IMR-90 (cell line): ENCODE measurements at regions not wholly inside any gene's neighbourhood (a gene's known extent, or its start where the extent isn't known, plus 50 kb on each side); places are given as distances from the start of the nearest gene placed in this dataset.
A peak's percentile ranks its signal among the peaks of the same experiment; 100 is the strongest.

Experiments used
- ATAC-seq: fragments of 200-7000 bp; cut with Tn5 transposase; 2 replicates; pipeline ENCODE4 v1.9.1; 2020; ENCODE audit warnings: low read depth, mild to moderate bottlenecking, moderate library complexity
- BruUV-seq: library from RNA; stranded (reverse); fragments of 400-500 nt; replicated peaks from 2 replicates; lab custom pipeline; 2021; lab: Mats Ljungman, UMichigan
- CTCF ChIA-PET: fragments of 300-600 bp; formaldehyde crosslinking; extraction: SDS; loops from one replicate; lab custom pipeline; 2021; ENCODE audit warnings: antibody characterized with exemption; lab: Yijun Ruan, JAX
- POLR2A ChIA-PET: fragments of 300-600 bp; sonication (Branson Sonifier 250); formaldehyde crosslinking; loops from one replicate; lab custom pipeline; 2022; ENCODE audit warnings: antibody characterized with exemption; ENCODE audit not compliant: unreplicated experiment; lab: Charles Lee
- DNase-seq: peaks from one replicate; pipeline ENCODE4 v3.0.0; 2013
- H2AFZ ChIP-seq: replicated peaks from 2 replicates; pipeline ENCODE3; 2013; ENCODE audit warnings: low read length, mild to moderate bottlenecking; ENCODE audit not compliant: poor library complexity
- H2AK5ac ChIP-seq: 2 replicates; pipeline ENCODE4 v1.6.1; 2013; ENCODE audit warnings: low read depth, low read length, inconsistent platforms
- H2AK9ac ChIP-seq: replicated peaks from 2 replicates; pipeline ENCODE3; 2013; ENCODE audit warnings: mild to moderate bottlenecking, low read depth, low read length, moderate library complexity; ENCODE audit not compliant: poor library complexity
- H2BK120ac ChIP-seq: 2 replicates; pipeline ENCODE4 v1.6.1; 2013; ENCODE audit warnings: low read depth, low read length, inconsistent platforms
- H2BK15ac ChIP-seq: 3 replicates; pipeline ENCODE4 v1.6.1; 2013; ENCODE audit warnings: low read depth, low read length, inconsistent platforms
- H2BK20ac ChIP-seq: 2 replicates; pipeline ENCODE4 v1.6.1; 2013; ENCODE audit warnings: low read depth, mild to moderate bottlenecking, inconsistent platforms, low read length, moderate library complexity
- H2BK5ac ChIP-seq: 2 replicates; pipeline ENCODE4 v1.6.1; 2013; ENCODE audit warnings: mild to moderate bottlenecking, low read depth, low read length, inconsistent platforms; ENCODE audit not compliant: poor library complexity, severe bottlenecking
- H3K14ac ChIP-seq: replicated peaks from 2 replicates; pipeline ENCODE4 v1.6.1; 2013; ENCODE audit warnings: low read depth, low read length, inconsistent platforms
- H3K18ac ChIP-seq: 2 replicates; pipeline ENCODE4 v1.6.1; 2013; ENCODE audit warnings: low read depth, low read length, control low read depth
- H3K23ac ChIP-seq: 2 replicates; pipeline ENCODE4 v1.6.1; 2013; ENCODE audit warnings: low read depth, low read length, inconsistent platforms
- H3K27ac ChIP-seq: 2 replicates; pipeline ENCODE4 v1.5.1; 2013; ENCODE audit warnings: mild to moderate bottlenecking, control low read depth, low read length; ENCODE audit not compliant: insufficient read depth
- H3K27me3 ChIP-seq: 2 replicates; pipeline ENCODE4 v1.6.1; 2013; ENCODE audit warnings: low read length; ENCODE audit not compliant: control insufficient read depth, insufficient read depth
- H3K36me3 ChIP-seq: 2 replicates; pipeline ENCODE4 v1.6.1; 2013; ENCODE audit warnings: low read length, mixed read lengths; ENCODE audit not compliant: control insufficient read depth, insufficient read depth
- H3K4ac ChIP-seq: 2 replicates; pipeline ENCODE4 v1.6.1; 2013; ENCODE audit warnings: low read depth, low read length, inconsistent platforms
- H3K4me1 ChIP-seq: 2 replicates; pipeline ENCODE4 v1.6.1; 2013; ENCODE audit warnings: low read length, mixed read lengths; ENCODE audit not compliant: control insufficient read depth, insufficient read depth
- H3K4me2 ChIP-seq: 2 replicates; pipeline ENCODE4 v1.6.1; 2013; ENCODE audit warnings: low read depth, mild to moderate bottlenecking, control low read depth, low read length, moderate library complexity
- H3K4me3 ChIP-seq: 2 replicates; pipeline ENCODE4 v1.5.1; 2013; ENCODE audit warnings: low read depth, mild to moderate bottlenecking, control low read depth, low read length, moderate library complexity; ENCODE audit not compliant: insufficient read depth
- H3K56ac ChIP-seq: 2 replicates; pipeline ENCODE4 v1.6.1; 2013; ENCODE audit warnings: low read length, inconsistent platforms; ENCODE audit not compliant: insufficient read depth; ENCODE audit errors: extremely low read depth
- H3K79me1 ChIP-seq, 2 experiments: 2 replicates each; pipeline ENCODE4 v1.6.1; 2013; ENCODE audit warnings: low read length in 2 of 2, inconsistent platforms in 1 of 2, low read depth in 1 of 2
- H3K9ac ChIP-seq: 2 replicates; pipeline ENCODE4 v1.6.1; 2013; ENCODE audit warnings: low read depth, low read length, control low read depth
- H3K9me1 ChIP-seq: 2 replicates; pipeline ENCODE4 v1.6.1; 2013; ENCODE audit warnings: low read length, inconsistent platforms; ENCODE audit not compliant: insufficient read depth
- H3K9me3 ChIP-seq: 2 replicates; pipeline ENCODE4 v1.6.1; 2013; ENCODE audit warnings: low read length; ENCODE audit not compliant: control insufficient read depth, insufficient read depth
- H4K20me1 ChIP-seq: 2 replicates; pipeline ENCODE4 v1.6.1; 2013; ENCODE audit warnings: low read length, inconsistent platforms; ENCODE audit not compliant: insufficient read depth
- H4K5ac ChIP-seq: 2 replicates; pipeline ENCODE4 v1.6.1; 2013; ENCODE audit warnings: mild to moderate bottlenecking, low read depth, low read length, control low read depth
- H4K8ac ChIP-seq, 2 experiments: 2 replicates each; pipeline ENCODE4 v1.6.1; 2013; ENCODE audit warnings: low read depth in 2 of 2, low read length in 2 of 2, control low read depth in 1 of 2, inconsistent platforms in 1 of 2
- H4K91ac ChIP-seq: 2 replicates; pipeline ENCODE4 v1.6.1; 2013; ENCODE audit warnings: low read depth, low read length, inconsistent platforms; ENCODE audit not compliant: insufficient read depth
- BHLHE40 ChIP-seq: fragments of 150-350 bp; IDR thresholded peaks from 2 replicates; pipeline ENCODE4 v1.6.1; 2016; ENCODE audit warnings: mild to moderate bottlenecking, low read depth, low read length
- CHD1 ChIP-seq: IDR thresholded peaks from 2 replicates; pipeline ENCODE4 v1.6.1; 2012; ENCODE audit warnings: low read depth, low read length, improper control_type of control experiment
- CTCF ChIP-seq: conservative IDR thresholded peaks from 2 replicates; pipeline ENCODE4 v1.5.1; 2012; ENCODE audit warnings: mild to moderate bottlenecking, low read depth, low read length, improper control_type of control experiment
- ELK1 ChIP-seq: fragments of 150-350 bp; IDR thresholded peaks from 2 replicates; pipeline ENCODE4 v1.6.1; 2016; ENCODE audit warnings: low read depth, mild to moderate bottlenecking, low read length, moderate library complexity, borderline replicate concordance
- FOS ChIP-seq: fragments of 150-350 bp; IDR thresholded peaks from 2 replicates; pipeline ENCODE4 v1.6.1; 2016; ENCODE audit warnings: low read depth, low read length
- MAFK ChIP-seq: IDR thresholded peaks from 2 replicates; pipeline ENCODE4 v1.6.1; 2012; ENCODE audit warnings: low read depth, low read length, improper control_type of control experiment
- MAZ ChIP-seq: IDR thresholded peaks from 2 replicates; pipeline ENCODE4 v1.6.1; 2012; ENCODE audit warnings: low read depth, mild to moderate bottlenecking, low read length, improper control_type of control experiment, moderate library complexity, borderline replicate concordance
- MXI1 ChIP-seq: IDR thresholded peaks from 2 replicates; pipeline ENCODE4 v1.6.1; 2012; ENCODE audit warnings: low read depth, mild to moderate bottlenecking, low read length, moderate library complexity, borderline replicate concordance
- POLR2A ChIP-seq: IDR thresholded peaks from 2 replicates; pipeline ENCODE4 v1.6.1; 2012; ENCODE audit warnings: mild to moderate bottlenecking, low read depth, low read length
- RAD21 ChIP-seq: IDR thresholded peaks from 2 replicates; pipeline ENCODE4 v1.6.1; 2012; ENCODE audit warnings: low read length, improper control_type of control experiment
- SMC3 ChIP-seq: fragments of 150-350 bp; IDR thresholded peaks from 2 replicates; pipeline ENCODE4 v1.6.1; 2016; ENCODE audit warnings: low read depth, mild to moderate bottlenecking, antibody characterized with exemption, low read length, moderate library complexity
- WGBS, 2 experiments: methylation state at CpG; one replicate each; pipeline versions ENCODE4 v1.1.5 to v1.1.7; 2013; ENCODE audit warnings: missing lambda C conversion rate in 2 of 2; ENCODE audit not compliant: insufficient read length in 1 of 2; ENCODE audit errors: extremely low coverage in 2 of 2; 5-methylcytosine and 5-hydroxymethylcytosine counted together
- dilution Hi-C: fragments of 300-500 bp; cut with HindIII; formaldehyde crosslinking; loops from one replicate; pipeline ENCODE4 v1.14.3; 2018; ENCODE audit warnings: low sequenced_read_pairs; ENCODE audit not compliant: unreplicated experiment
- in situ Hi-C: fragments of 300-500 bp; cut with MboI; formaldehyde crosslinking; loops from 3 replicates; pipeline ENCODE4 v1.14.3; 2019; ENCODE audit warnings: low sequenced_read_pairs, inconsistent platforms, mixed read lengths
- intact Hi-C: fragments of 100-400 bp; cut with micrococcal nuclease; formaldehyde crosslinking; loops from 2 replicates; pipeline ENCODE4 v1.10.0; 2022

GRCh38 chr10:75294866-75295701 is 59.3 kb upstream of the COMTD1 start:
- in situ Hi-C loops = loop anchor here (10.0 kb wide), 1 partner anchor 100 kb away; no protein-coding TSS in a partner anchor
- peaks cover 6% of the 10 kb centered on the region for H3K9me1 ChIP-seq

More at GRCh38 chr10:75294866-75295701, 59.3 kb upstream of the COMTD1 start:
- peak overlapping the region in 1 of 2 experiments; percentile 38; a peak in 2 of 4 replicates for H4K8ac ChIP-seq
- H4K5ac ChIP-seq = peak overlapping the region; percentile 45
- no peaks in the 10 kb centered on the region for H4K20me1 ChIP-seq
- peak overlapping the region; percentile 87 for H2BK120ac ChIP-seq
- peak overlapping the region; percentile 46 for H3K9ac ChIP-seq
- peaks cover 3% of the 10 kb centered on the region for H3K9me3 ChIP-seq
- ATAC-seq = peak; percentile 78
- no peaks in the 10 kb centered on the region; the same call in 1 of the 2 replicates for H3K27me3 ChIP-seq
- intact Hi-C loops (loop anchor here (1.0 to 5.0 kb wide), 2 partner anchors 101 to 1482 kb away; no protein-coding TSS in a partner anchor), dilution Hi-C loops (no loop called here)
- H4K91ac ChIP-seq = peak overlapping the region; percentile 15
- peak overlapping the region; percentile 32 for H2BK5ac ChIP-seq
- CTCF ChIA-PET = interaction anchor here (0.6 to 1.4 kb wide), 4 partner anchors 13 to 1942 kb away, joined by 3 to 7 read pairs (median 4); no protein-coding TSS in a partner anchor
- H3K23ac ChIP-seq = peak overlapping the region; percentile 36
- H3K27ac ChIP-seq = peak overlapping the region; percentile 18
- no peaks in the 10 kb centered on the region for H3K36me3 ChIP-seq
- peak overlapping the region; percentile 32 for H3K4me3 ChIP-seq
- TF ChIP-seq POLR2A (no peak), CHD1 (no peak), CTCF (peak; percentile 18; the same call in 1 of the 2 replicates), MAFK (no peak), ELK1 (no peak), SMC3 (peak; percentile 22; the same call in 1 of the 2 replicates), BHLHE40 (peak; percentile 49; the same call in 1 of the 2 replicates), RAD21 (peak; percentile 16; the same call in 1 of the 2 replicates), MAZ (0 out of 2 replicates have a peak, but pooled peaks have one; percentile 28), FOS (peak; percentile 58; the same call in 1 of the 2 replicates), MXI1 (0 out of 2 replicates have a peak, but pooled peaks have one; percentile 20)
- no TSS peak for BruUV-seq
- peak overlapping the region; percentile 7; the same call in 2 of the 3 replicates for H2BK15ac ChIP-seq
- H3K4me2 ChIP-seq = peak overlapping the region; percentile 83
- H2AK5ac ChIP-seq = peak overlapping the region; percentile 37; the same call in 1 of the 2 replicates
- peak overlapping the region; percentile 47; the same call in 1 of the 2 replicates for H3K14ac ChIP-seq
- H2AK9ac ChIP-seq = peak overlapping the region; percentile 47
- POLR2A ChIA-PET = no interaction called here
- peak overlapping the region; percentile 85 for H2AFZ ChIP-seq
- H3K4ac ChIP-seq = peak overlapping the region; percentile 59
- H3K56ac ChIP-seq = peak overlapping the region; percentile 19; the same call in 1 of the 2 replicates
- peaks cover 24% of the 10 kb centered on the region for H3K4me1 ChIP-seq
- H2BK20ac ChIP-seq = peak overlapping the region; percentile 55
- H3K18ac ChIP-seq = peak overlapping the region; percentile 19
- DNase-seq = peak; percentile 93
- WGBS, 2 experiments = 4% methylated on average over 7 of the region's 57 CpGs; no CpG with 5 or more reads in 1 of the 2 experiments
- H3K79me1 ChIP-seq = no peaks in the 10 kb centered on the region
